ENCODE measurements at regions not wholly inside any gene's neighbourhood (a gene's known extent, or its start where the extent isn't known, plus 50 kb on each side); places are given as distances from the start of the nearest gene placed in this dataset.

- CTCF ChIA-PET: no interaction called here
- Mint-ChIP-seq H3K4me3 (ENCODE audit: unreplicated experiment) (no peak overlapping the region), H3K27ac (ENCODE audit: unreplicated experiment) (no peak overlapping the region), H3K4me1 (ENCODE audit: low read depth, unreplicated experiment) (no peaks in the 10 kb centered on the region), H3K9me3 (ENCODE audit: unreplicated experiment) (no peaks in the 10 kb centered on the region), H3K36me3 (ENCODE audit: insufficient read depth, unreplicated experiment) (no peaks in the 10 kb centered on the region), H3K27me3 (ENCODE audit: insufficient read depth, unreplicated experiment) (no peaks in the 10 kb centered on the region)
- H3K4me3 ChIP-seq (ENCODE audit: low read depth, low read length): no peak overlapping the region
- no peak for DNase-seq
- no peaks in the 10 kb centered on the region for H3K4me1 ChIP-seq
- no peaks in the 10 kb centered on the region for H3K36me3 ChIP-seq (ENCODE audit: control insufficient read depth, insufficient read depth, low read length)
- no TSS peak for BruUV-seq (replicated peaks)
- intact Hi-C loops (cut with micrococcal nuclease; ENCODE audit: unreplicated experiment): no loop called here
- no peaks in the 10 kb centered on the region for H3K9me3 ChIP-seq
- POLR2A ChIA-PET: no interaction called here
- no peaks in the 10 kb centered on the region for H3K27me3 ChIP-seq (replicated peaks; ENCODE audit: control insufficient read depth, insufficient read depth, low read length)
- TF ChIP-seq CTCF (IDR thresholded peaks at IDR 0.05; ENCODE audit: insufficient read depth in 1 of 2, low read depth in 1 of 2, low read length in 1 of 2, severe bottlenecking in 1 of 2, unreplicated experiment in 1 of 2): no peak
Observed at GRCh38 chr3:153906366-153906765, 214.8 kb upstream of the ARHGEF26 start.

DNA sequence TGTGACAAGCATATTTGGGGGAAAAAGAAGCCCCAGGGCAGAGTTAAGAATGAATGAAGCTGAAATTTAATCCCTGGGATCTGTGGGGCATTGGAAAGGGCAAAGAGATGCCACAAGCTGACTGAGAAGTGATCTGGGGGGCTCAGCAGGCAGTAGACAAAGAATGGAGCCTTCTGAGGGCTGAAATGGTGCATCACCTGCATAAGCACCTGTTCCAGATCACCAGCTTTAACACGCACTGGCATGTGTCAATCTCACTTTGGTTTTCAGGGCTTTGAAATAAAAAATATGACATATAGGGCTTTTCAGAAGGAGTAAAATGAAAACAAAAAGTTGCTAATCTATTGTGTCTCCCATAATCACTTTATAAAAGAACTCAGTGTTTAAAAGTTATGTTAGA lies 210.8 kb upstream of the ARHGEF26 start:
- H3K36me3 ChIP-seq (ENCODE audit: control insufficient read depth, insufficient read depth, low read length): no peaks in the 10 kb centered on the region
- Mint-ChIP-seq H3K27me3 (ENCODE audit: insufficient read depth, unreplicated experiment) (no peaks in the 10 kb centered on the region), H3K27ac (ENCODE audit: unreplicated experiment) (no peak overlapping the region), H3K4me1 (ENCODE audit: low read depth, unreplicated experiment) (no peaks in the 10 kb centered on the region), H3K9me3 (ENCODE audit: unreplicated experiment) (no peaks in the 10 kb centered on the region), H3K4me3 (ENCODE audit: unreplicated experiment) (no peak overlapping the region), H3K36me3 (ENCODE audit: insufficient read depth, unreplicated experiment) (no peaks in the 10 kb centered on the region)
- TF ChIP-seq CTCF (IDR thresholded peaks at IDR 0.05; ENCODE audit: insufficient read depth in 1 of 2, low read depth in 1 of 2, low read length in 1 of 2, severe bottlenecking in 1 of 2, unreplicated experiment in 1 of 2): no peak
- H3K27me3 ChIP-seq (replicated peaks; ENCODE audit: control insufficient read depth, insufficient read depth, low read length): no peaks in the 10 kb centered on the region
- no peaks in the 10 kb centered on the region for H3K9me3 ChIP-seq
- no peaks in the 10 kb centered on the region for H3K4me1 ChIP-seq
- ChIA-PET POLR2A (no interaction called here), CTCF (no interaction called here)
- DNase-seq: no peak
- intact Hi-C loops (cut with micrococcal nuclease; ENCODE audit: unreplicated experiment): no loop called here
- no peak overlapping the region for H3K4me3 ChIP-seq (ENCODE audit: low read depth, low read length)
- BruUV-seq (replicated peaks): no TSS peak

GRCh38 chr3:153911116-153911515 lies 210.1 kb upstream of the ARHGEF26 start:
- no peaks in the 10 kb centered on the region for H3K27me3 Mint-ChIP-seq (ENCODE audit: insufficient read depth, unreplicated experiment)
- H3K4me3 Mint-ChIP-seq (ENCODE audit: unreplicated experiment): no peak overlapping the region
- H3K9me3 Mint-ChIP-seq (ENCODE audit: unreplicated experiment): no peaks in the 10 kb centered on the region
- POLR2A ChIA-PET: no interaction called here
- no peaks in the 10 kb centered on the region for H3K9me3 ChIP-seq
- H3K36me3 ChIP-seq (ENCODE audit: control insufficient read depth, insufficient read depth, low read length): no peaks in the 10 kb centered on the region
- no peak for DNase-seq
- CTCF ChIA-PET: no interaction called here
- no peaks in the 10 kb centered on the region for H3K36me3 Mint-ChIP-seq (ENCODE audit: insufficient read depth, unreplicated experiment)
- H3K4me1 ChIP-seq: no peaks in the 10 kb centered on the region
- H3K27ac Mint-ChIP-seq (ENCODE audit: unreplicated experiment): no peak overlapping the region
- H3K4me1 Mint-ChIP-seq (ENCODE audit: low read depth, unreplicated experiment): no peaks in the 10 kb centered on the region
- no peak overlapping the region for H3K4me3 ChIP-seq (ENCODE audit: low read depth, low read length)
- no peak for TF ChIP-seq CTCF (IDR thresholded peaks at IDR 0.05; ENCODE audit: insufficient read depth in 1 of 2, low read depth in 1 of 2, low read length in 1 of 2, severe bottlenecking in 1 of 2, unreplicated experiment in 1 of 2)
- no TSS peak for BruUV-seq (replicated peaks)
- intact Hi-C loops (cut with micrococcal nuclease; ENCODE audit: unreplicated experiment): no loop called here
- no peaks in the 10 kb centered on the region for H3K27me3 ChIP-seq (replicated peaks; ENCODE audit: control insufficient read depth, insufficient read depth, low read length)

Measured in Caco-2 (cell line).